Keratinocyte (primary cell): ENCODE measurements at regions not wholly inside any gene's neighbourhood (a gene's known extent, or its start where the extent isn't known, plus 50 kb on each side); places are given as distances from the start of the nearest gene placed in this dataset.

Source experiments
- DNase-seq: peaks from one replicate; pipeline ENCODE4 v3.0.0-alpha.2; 2011; ENCODE audit warnings: low read depth, missing footprints, low spot score
- FAIRE-seq: peaks from 2 replicates; lab custom pipeline; 2011; peaks lifted over from hg19 to GRCh38; lab: Jason Lieb, UNC
- H2AFZ ChIP-seq: 2 replicates; pipeline ENCODE4 v1.6.0; 2012; ENCODE audit warnings: low read length, control low read depth, inconsistent platforms; ENCODE audit not compliant: control insufficient read depth
- H3K27ac ChIP-seq: 2 replicates; pipeline ENCODE4 v1.5.1; 2011; ENCODE audit warnings: low read length; ENCODE audit not compliant: control insufficient read depth, insufficient read depth
- H3K27me3 ChIP-seq: 3 replicates; pipeline ENCODE4 v1.6.0; 2011; ENCODE audit warnings: low read length; ENCODE audit not compliant: control insufficient read depth, insufficient read depth; ENCODE audit errors: extremely low read depth
- H3K36me3 ChIP-seq, 2 experiments: 2 replicates in 1 of 2; 3 replicates in 1 of 2; pipeline ENCODE4 v1.5.1; 2011; ENCODE audit warnings: low read length in 2 of 2, mild to moderate bottlenecking in 1 of 2; ENCODE audit not compliant: control insufficient read depth in 2 of 2, insufficient read depth in 2 of 2; ENCODE audit errors: extremely low read depth in 1 of 2
- H3K4me1 ChIP-seq: 3 replicates; pipeline ENCODE4 v1.5.1; 2011; ENCODE audit warnings: low read length; ENCODE audit not compliant: control insufficient read depth, insufficient read depth; ENCODE audit errors: extremely low read depth
- H3K4me2 ChIP-seq: 3 replicates; pipeline ENCODE4 v1.6.0; 2011; ENCODE audit warnings: low read depth, low read length; ENCODE audit not compliant: control insufficient read depth, insufficient read depth; ENCODE audit errors: extremely low read depth
- H3K4me3 ChIP-seq, 3 experiments: fragments of 200-600 bp in 1 of 3; sonication (generic) in 1 of 3; 2 replicates in 2 of 3; 3 replicates in 1 of 3; pipeline ENCODE4 v1.5.1; 2011 to 2016; ENCODE audit warnings: low read length in 3 of 3, mild to moderate bottlenecking in 3 of 3, control low read depth in 2 of 3, inconsistent platforms in 1 of 3, low read depth in 1 of 3, mixed read lengths in 1 of 3, mixed run types in 1 of 3, moderate library complexity in 1 of 3; ENCODE audit not compliant: control insufficient read depth in 2 of 3, insufficient read depth in 2 of 3; ENCODE audit errors: extremely low read depth in 1 of 3
- H3K79me2 ChIP-seq: 2 replicates; pipeline ENCODE4 v1.6.0; 2012; ENCODE audit warnings: low read length; ENCODE audit not compliant: control insufficient read depth, insufficient read depth
- H3K9ac ChIP-seq: 3 replicates; pipeline ENCODE4 v1.6.0; 2011; ENCODE audit warnings: low read length; ENCODE audit not compliant: control insufficient read depth, insufficient read depth; ENCODE audit errors: extremely low read depth
- H3K9me1 ChIP-seq: 3 replicates; pipeline ENCODE4 v1.6.0; 2011; ENCODE audit warnings: low read length; ENCODE audit not compliant: control insufficient read depth, insufficient read depth; ENCODE audit errors: extremely low read depth
- H3K9me3 ChIP-seq: 2 replicates; pipeline ENCODE4 v1.5.1; 2012; ENCODE audit warnings: low read depth, low read length; ENCODE audit not compliant: control insufficient read depth
- H4K20me1 ChIP-seq: 3 replicates; pipeline ENCODE4 v1.6.0; 2011; ENCODE audit warnings: low read length; ENCODE audit not compliant: control insufficient read depth, insufficient read depth; ENCODE audit errors: extremely low read depth
- CTCF ChIP-seq, 3 experiments: IDR thresholded peaks in 1 of 3; conservative IDR thresholded peaks in 1 of 3; optimal IDR thresholded peaks in 1 of 3; 2 replicates in 2 of 3; 3 replicates in 1 of 3; pipeline versions ENCODE3 to v1.5.1; 2011; ENCODE audit warnings: low read length in 3 of 3, mild to moderate bottlenecking in 3 of 3, moderate library complexity in 2 of 3, control low read depth in 1 of 3, inconsistent platforms in 1 of 3; ENCODE audit not compliant: insufficient read depth in 2 of 3; ENCODE audit errors: extremely low read depth in 1 of 3
- EZH2 ChIP-seq: IDR thresholded peaks from one replicate; pipeline ENCODE4 v1.6.1; 2012; ENCODE audit warnings: inconsistent platforms, mild to moderate bottlenecking, low read length, moderate library complexity
- dilution Hi-C: fragments of 300-500 bp; cut with MboI; formaldehyde crosslinking; loops from one replicate; pipeline ENCODE4 v1.7.0; 2020; ENCODE audit warnings: low sequenced_read_pairs; ENCODE audit not compliant: extremely low pct_ligation_motif_present

GRCh38 chr1:4126731-4127591 is 226.9 kb upstream of the C1orf174 start:
- H3K36me3 ChIP-seq = no peaks in the 10 kb centered on the region
- H3K9me3 ChIP-seq = peaks cover 13% of the 10 kb centered on the region
- H3K4me1 ChIP-seq = no peaks in the 10 kb centered on the region
- no peak overlapping the region for H3K4me2 ChIP-seq
- H3K9me1 ChIP-seq = no peaks in the 10 kb centered on the region
- DNase-seq (no peak), FAIRE-seq (no peak)
- no peak overlapping the region for H2AFZ ChIP-seq
- no peak overlapping the region for H3K9ac ChIP-seq
- dilution Hi-C loops = no loop called here
- no peaks in the 10 kb centered on the region for H3K79me2 ChIP-seq
- no peak for TF ChIP-seq EZH2
- H3K4me3 ChIP-seq = no peak overlapping the region
- H3K27me3 ChIP-seq = no peaks in the 10 kb centered on the region
- no peaks in the 10 kb centered on the region for H4K20me1 ChIP-seq
- H3K27ac ChIP-seq = no peak overlapping the region

- DNase-seq (no peak), FAIRE-seq (no peak)
- H4K20me1 ChIP-seq = no peaks in the 10 kb centered on the region
- H3K9ac ChIP-seq = no peak overlapping the region
- no peak overlapping the region for H3K4me2 ChIP-seq
- no peak overlapping the region for H3K27ac ChIP-seq
- H3K9me3 ChIP-seq = peaks cover 12% of the 10 kb centered on the region
- no peak for TF ChIP-seq CTCF (optimal IDR thresholded peaks at IDR 0.05 in 1 of 3, IDR thresholded peaks at IDR 0.05 in 1 of 3, conservative IDR thresholded peaks at IDR 0.05 in 1 of 3; ENCODE audit: extremely low read depth in 1 of 3, insufficient read depth in 2 of 3, low read length in 3 of 3)
- no peak for TF ChIP-seq EZH2
- dilution Hi-C loops = no loop called here
- no peaks in the 10 kb centered on the region for H3K36me3 ChIP-seq
- H3K4me1 ChIP-seq = no peaks in the 10 kb centered on the region
- H3K9me1 ChIP-seq = no peaks in the 10 kb centered on the region
- H3K4me3 ChIP-seq = no peak overlapping the region
- no peak overlapping the region for H2AFZ ChIP-seq
- H3K79me2 ChIP-seq = no peaks in the 10 kb centered on the region
- H3K27me3 ChIP-seq = no peaks in the 10 kb centered on the region
Measured at GRCh38 chr1:4127592-4128140, 227.6 kb upstream of the C1orf174 start.
